ENCODE measurements at regions not wholly inside any gene's neighbourhood (a gene's known extent, or its start where the extent isn't known, plus 50 kb on each side); places are given as distances from the start of the nearest gene placed in this dataset.

DNA sequence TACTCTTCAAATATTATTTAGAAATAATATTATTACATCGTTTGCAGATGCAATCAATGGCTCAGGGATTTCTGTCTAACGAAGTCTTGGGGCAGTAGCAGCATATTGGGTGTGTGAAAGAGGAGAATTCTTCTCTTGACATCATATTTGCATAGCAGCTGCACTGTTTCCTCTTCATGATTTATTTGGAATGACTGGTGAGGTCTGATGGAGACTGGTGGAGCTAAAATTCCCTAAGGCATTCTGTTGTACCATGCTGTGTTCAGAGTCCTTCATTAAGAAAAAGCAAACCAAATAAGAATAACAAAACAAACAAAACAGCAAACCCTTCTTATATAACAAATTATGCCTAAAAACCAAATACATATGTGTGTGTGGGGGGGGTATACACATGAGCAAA lies 177.6 kb downstream of the DIRAS2 start:
- BruUV-seq (replicated peaks): no TSS peak
- Histone ChIP-seq H3K4me1 (ENCODE audit: control insufficient read depth in 1 of 2, insufficient read depth in 2 of 2, low read length in 2 of 2) (no peaks in the 10 kb centered on the region), H3K9me3 (ENCODE audit: control insufficient read depth in 1 of 2, insufficient read depth in 1 of 2, low read depth in 1 of 2, low read length in 2 of 2) (no peaks in the 10 kb centered on the region), H3K4me2 (ENCODE audit: low read length) (no peak overlapping the region), H2AFZ (ENCODE audit: low read depth, low read length, poor library complexity, severe bottlenecking) (no peak overlapping the region), H4K20me1 (ENCODE audit: insufficient read depth) (no peaks in the 10 kb centered on the region), H3K27ac (ENCODE audit: low read depth, low read length) (no peak overlapping the region), H3K4me3 (replicated peaks in 1 of 2; ENCODE audit: low read depth in 1 of 2, low read length in 2 of 2) (no peak overlapping the region), H3K27me3 (ENCODE audit: insufficient read depth, low read length) (peaks cover 15% of the 10 kb centered on the region; the same call in 1 of the 2 replicates), H3K79me2 (ENCODE audit: insufficient read depth, low read length) (no peaks in the 10 kb centered on the region), H3K9me2 (ENCODE audit: insufficient read depth) (no peaks in the 10 kb centered on the region), H3K36me3 (ENCODE audit: control insufficient read depth in 1 of 2, insufficient read depth in 2 of 2, low read length in 2 of 2) (no peaks in the 10 kb centered on the region), H3K9ac (ENCODE audit: low read length) (no peak overlapping the region)
- intact Hi-C loops (cut with micrococcal nuclease): no loop called here
- POLR2A ChIA-PET: no interaction called here
- RAD21 ChIA-PET (ENCODE audit: low non-redundant PET in 1 of 2, low total read pairs in 2 of 2, uncharacterized antibody in 2 of 2, unreplicated experiment in 2 of 2): no interaction called here
- TF ChIP-seq, protein P1, sequence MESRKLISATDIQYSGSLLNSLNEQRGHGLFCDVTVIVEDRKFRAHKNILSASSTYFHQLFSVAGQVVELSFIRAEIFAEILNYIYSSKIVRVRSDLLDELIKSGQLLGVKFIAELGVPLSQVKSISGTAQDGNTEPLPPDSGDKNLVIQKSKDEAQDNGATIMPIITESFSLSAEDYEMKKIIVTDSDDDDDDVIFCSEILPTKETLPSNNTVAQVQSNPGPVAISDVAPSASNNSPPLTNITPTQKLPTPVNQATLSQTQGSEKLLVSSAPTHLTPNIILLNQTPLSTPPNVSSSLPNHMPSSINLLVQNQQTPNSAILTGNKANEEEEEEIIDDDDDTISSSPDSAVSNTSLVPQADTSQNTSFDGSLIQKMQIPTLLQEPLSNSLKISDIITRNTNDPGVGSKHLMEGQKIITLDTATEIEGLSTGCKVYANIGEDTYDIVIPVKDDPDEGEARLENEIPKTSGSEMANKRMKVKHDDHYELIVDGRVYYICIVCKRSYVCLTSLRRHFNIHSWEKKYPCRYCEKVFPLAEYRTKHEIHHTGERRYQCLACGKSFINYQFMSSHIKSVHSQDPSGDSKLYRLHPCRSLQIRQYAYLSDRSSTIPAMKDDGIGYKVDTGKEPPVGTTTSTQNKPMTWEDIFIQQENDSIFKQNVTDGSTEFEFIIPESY (IDR thresholded peaks at IDR 0.05; ENCODE audit: extremely low read depth, insufficient replicate concordance, low read length): no peak
- TF ChIP-seq ZNF274 (IDR thresholded peaks at IDR 0.05; ENCODE audit: low read depth, low read length) (no peak), SRF (IDR thresholded peaks at IDR 0.05; ENCODE audit: low read depth) (no peak), SP1 (IDR thresholded peaks at IDR 0.05; ENCODE audit: low read depth) (no peak), POLR2A (IDR thresholded peaks at IDR 0.05; ENCODE audit: borderline replicate concordance, extremely low read depth, insufficient read depth, insufficient read length) (no peak), CBX3 (IDR thresholded peaks at IDR 0.05; ENCODE audit: low read depth) (no peak), EZH2phosphoT487 (IDR thresholded peaks at IDR 0.05; ENCODE audit: borderline replicate concordance) (no peak), FOSL1 (IDR thresholded peaks at IDR 0.05; ENCODE audit: low read depth) (no peak), ZFX (IDR thresholded peaks at IDR 0.05) (no peak), EZH2 (IDR thresholded peaks at IDR 0.05) (no peak), SIN3A (IDR thresholded peaks at IDR 0.05; ENCODE audit: low read depth) (no peak), RAD21 (IDR thresholded peaks at IDR 0.05; ENCODE audit: low read depth) (no peak), EGR1 (IDR thresholded peaks at IDR 0.05; ENCODE audit: low read depth) (no peak), JUND (IDR thresholded peaks at IDR 0.05) (no peak)
- TF ChIP-seq, protein P2, sequence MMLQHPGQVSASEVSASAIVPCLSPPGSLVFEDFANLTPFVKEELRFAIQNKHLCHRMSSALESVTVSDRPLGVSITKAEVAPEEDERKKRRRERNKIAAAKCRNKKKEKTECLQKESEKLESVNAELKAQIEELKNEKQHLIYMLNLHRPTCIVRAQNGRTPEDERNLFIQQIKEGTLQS (IDR thresholded peaks at IDR 0.05): no peak
- TF ChIP-seq, protein P3, sequence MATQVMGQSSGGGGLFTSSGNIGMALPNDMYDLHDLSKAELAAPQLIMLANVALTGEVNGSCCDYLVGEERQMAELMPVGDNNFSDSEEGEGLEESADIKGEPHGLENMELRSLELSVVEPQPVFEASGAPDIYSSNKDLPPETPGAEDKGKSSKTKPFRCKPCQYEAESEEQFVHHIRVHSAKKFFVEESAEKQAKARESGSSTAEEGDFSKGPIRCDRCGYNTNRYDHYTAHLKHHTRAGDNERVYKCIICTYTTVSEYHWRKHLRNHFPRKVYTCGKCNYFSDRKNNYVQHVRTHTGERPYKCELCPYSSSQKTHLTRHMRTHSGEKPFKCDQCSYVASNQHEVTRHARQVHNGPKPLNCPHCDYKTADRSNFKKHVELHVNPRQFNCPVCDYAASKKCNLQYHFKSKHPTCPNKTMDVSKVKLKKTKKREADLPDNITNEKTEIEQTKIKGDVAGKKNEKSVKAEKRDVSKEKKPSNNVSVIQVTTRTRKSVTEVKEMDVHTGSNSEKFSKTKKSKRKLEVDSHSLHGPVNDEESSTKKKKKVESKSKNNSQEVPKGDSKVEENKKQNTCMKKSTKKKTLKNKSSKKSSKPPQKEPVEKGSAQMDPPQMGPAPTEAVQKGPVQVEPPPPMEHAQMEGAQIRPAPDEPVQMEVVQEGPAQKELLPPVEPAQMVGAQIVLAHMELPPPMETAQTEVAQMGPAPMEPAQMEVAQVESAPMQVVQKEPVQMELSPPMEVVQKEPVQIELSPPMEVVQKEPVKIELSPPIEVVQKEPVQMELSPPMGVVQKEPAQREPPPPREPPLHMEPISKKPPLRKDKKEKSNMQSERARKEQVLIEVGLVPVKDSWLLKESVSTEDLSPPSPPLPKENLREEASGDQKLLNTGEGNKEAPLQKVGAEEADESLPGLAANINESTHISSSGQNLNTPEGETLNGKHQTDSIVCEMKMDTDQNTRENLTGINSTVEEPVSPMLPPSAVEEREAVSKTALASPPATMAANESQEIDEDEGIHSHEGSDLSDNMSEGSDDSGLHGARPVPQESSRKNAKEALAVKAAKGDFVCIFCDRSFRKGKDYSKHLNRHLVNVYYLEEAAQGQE (IDR thresholded peaks at IDR 0.05; ENCODE audit: low read depth): no peak
- TF ChIP-seq, protein P4, sequence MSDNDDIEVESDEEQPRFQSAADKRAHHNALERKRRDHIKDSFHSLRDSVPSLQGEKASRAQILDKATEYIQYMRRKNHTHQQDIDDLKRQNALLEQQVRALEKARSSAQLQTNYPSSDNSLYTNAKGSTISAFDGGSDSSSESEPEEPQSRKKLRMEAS (IDR thresholded peaks at IDR 0.05): no peak
- DNase-seq (ENCODE audit: low read depth, low spot score) (no peak), ATAC-seq (no peak)
- CTCF ChIA-PET: no interaction called here
